AG04449 (cell line): ENCODE measurements at regions not wholly inside any gene's neighbourhood (a gene's known extent, or its start where the extent isn't known, plus 50 kb on each side); places are given as distances from the start of the nearest gene placed in this dataset.

Experiments
- CTCF ChIA-PET: fragments of 350-600 bp; formaldehyde crosslinking; extraction: SDS; loops from one replicate; lab custom pipeline; 2021; ENCODE audit warnings: antibody characterized with exemption; lab: Yijun Ruan, JAX
- POLR2A ChIA-PET: fragments of 400-600, 350-600 bp; formaldehyde crosslinking; extraction: SDS; loops from one replicate; lab custom pipeline; 2020; ENCODE audit warnings: antibody characterized with exemption, inconsistent platforms; lab: Yijun Ruan, JAX
- DNase-seq: peaks from one replicate; pipeline ENCODE4 v3.0.0-alpha.2; 2010; ENCODE audit warnings: low read depth, low spot score
- H3K4me3 ChIP-seq: 2 replicates; pipeline ENCODE4 v1.5.1; 2011; ENCODE audit warnings: low read depth, mild to moderate bottlenecking, control low read depth, low read length
- TF ChIP-seq, protein P1 (sequence below): IDR thresholded peaks from one replicate; pipeline ENCODE4 v1.5.1; 2011; ENCODE audit warnings: mild to moderate bottlenecking, moderate library complexity, low read length, control low read depth, inconsistent platforms; ENCODE audit not compliant: insufficient read depth; ENCODE audit errors: missing control alignments

DNA sequence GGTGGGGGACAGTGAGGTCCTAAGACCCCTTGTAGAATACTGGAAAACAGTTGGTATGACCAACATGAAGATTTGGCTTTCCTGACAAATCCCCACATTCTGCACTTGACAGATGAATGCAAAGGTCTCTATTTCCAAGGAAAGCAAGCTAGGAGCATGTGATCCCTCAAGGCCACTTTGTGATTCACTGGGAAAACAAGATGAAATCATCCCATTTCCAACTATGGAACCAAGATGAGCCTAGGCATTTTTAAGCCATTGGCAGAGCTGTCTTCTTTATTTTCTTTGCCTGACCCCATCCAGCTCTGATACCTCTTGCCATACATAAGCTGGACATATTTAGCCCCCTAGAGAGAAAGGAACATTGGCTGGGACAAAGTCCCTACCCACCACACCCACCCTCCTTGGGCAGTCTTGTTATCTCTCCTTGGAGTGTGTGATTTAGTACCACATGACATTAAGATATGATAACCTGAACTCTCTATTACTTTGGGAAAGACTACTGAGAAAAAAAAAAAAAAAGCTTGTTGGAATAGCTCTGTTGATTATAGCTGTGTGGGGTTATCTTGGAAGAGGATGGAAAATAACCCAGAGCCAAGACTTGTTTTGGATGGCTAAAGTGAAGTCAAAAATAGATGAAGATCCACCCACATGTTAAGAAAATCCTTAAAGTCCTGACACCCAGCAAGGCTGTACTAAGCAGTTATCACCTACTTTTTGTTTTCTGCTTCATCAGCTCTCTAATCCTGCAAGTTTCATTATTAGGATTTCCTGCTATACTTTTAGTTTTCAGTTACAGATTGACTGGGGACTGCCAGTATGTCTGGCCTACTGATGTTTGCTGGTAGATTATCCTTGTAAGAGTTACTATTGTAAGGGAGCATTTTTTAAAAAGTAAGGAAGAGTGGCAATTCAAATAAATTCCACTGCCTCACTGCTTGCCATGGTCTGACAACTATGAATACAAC is 90.1 kb upstream of the PREP start:
- POLR2A ChIA-PET = no interaction called here
- TF ChIP-seq, protein P1, sequence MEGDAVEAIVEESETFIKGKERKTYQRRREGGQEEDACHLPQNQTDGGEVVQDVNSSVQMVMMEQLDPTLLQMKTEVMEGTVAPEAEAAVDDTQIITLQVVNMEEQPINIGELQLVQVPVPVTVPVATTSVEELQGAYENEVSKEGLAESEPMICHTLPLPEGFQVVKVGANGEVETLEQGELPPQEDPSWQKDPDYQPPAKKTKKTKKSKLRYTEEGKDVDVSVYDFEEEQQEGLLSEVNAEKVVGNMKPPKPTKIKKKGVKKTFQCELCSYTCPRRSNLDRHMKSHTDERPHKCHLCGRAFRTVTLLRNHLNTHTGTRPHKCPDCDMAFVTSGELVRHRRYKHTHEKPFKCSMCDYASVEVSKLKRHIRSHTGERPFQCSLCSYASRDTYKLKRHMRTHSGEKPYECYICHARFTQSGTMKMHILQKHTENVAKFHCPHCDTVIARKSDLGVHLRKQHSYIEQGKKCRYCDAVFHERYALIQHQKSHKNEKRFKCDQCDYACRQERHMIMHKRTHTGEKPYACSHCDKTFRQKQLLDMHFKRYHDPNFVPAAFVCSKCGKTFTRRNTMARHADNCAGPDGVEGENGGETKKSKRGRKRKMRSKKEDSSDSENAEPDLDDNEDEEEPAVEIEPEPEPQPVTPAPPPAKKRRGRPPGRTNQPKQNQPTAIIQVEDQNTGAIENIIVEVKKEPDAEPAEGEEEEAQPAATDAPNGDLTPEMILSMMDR = no peak
- CTCF ChIA-PET = interaction anchor here (0.9 to 2.2 kb wide), 4 partner anchors 9 to 241 kb away, joined by 3 to 6 read pairs (median 4); no protein-coding TSS in a partner anchor
- DNase-seq = no peak
- H3K4me3 ChIP-seq = no peak overlapping the region

DNA sequence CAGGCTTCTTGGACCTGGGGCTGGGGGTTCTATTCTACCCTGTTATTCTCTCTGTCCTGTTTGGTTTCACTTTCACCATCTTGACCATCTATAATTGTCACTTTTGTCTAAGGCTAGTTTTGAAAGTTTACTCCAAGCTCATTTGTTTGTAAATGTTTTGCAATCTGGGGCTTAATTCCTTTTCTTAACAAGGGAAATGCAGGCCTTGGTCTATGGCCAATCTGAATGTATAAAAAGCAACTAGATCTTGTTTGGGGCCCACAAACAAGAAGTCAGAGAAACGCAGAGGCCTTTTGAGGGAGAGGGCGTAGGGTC is 86.3 kb upstream of the PREP start:
- CTCF ChIA-PET = interaction anchor here (0.7 to 1.5 kb wide), 7 partner anchors 58 to 827 kb away, joined by 3 to 8 read pairs (median 3); partner anchors contain the start of gene PRDM1
- no peak overlapping the region for H3K4me3 ChIP-seq
- no peak for DNase-seq
- POLR2A ChIA-PET = no interaction called here
- TF ChIP-seq, protein P1 = no peak

DNA sequence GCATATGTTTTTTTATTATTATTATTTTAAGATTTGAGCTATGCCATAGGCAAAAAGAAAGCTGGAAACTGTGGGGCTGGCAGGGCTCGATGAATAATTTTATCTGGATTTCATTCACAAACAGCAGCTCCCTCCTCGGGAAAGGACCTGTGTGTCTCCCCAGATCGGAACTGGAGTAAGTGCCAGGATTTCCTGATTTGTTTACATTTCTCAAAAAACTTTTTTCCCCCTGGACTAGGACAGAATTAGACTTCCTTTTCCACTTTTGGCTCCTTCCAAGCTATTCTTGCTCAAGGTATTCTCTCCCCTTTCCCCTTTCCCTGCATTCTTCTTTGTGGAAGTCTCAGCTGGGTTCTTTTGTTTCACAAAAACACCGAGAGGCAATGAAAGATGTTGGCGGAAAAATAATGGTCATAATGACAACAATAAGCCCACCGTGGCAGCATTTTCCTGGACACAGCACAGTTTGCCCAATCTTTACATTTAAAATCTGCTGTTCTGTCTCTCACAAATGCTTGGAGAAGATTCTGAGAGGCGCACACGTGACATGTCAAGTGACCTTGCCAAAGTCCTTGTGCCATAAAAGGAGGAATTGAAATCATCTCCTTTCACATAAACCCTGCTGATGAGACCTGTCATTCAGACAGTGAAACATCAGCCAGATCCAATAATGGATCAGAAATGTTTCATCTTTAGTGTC is 85.8 kb upstream of the PREP start:
- CTCF ChIA-PET = interaction anchor here (0.7 to 1.5 kb wide), 11 partner anchors 8 to 827 kb away, joined by 3 to 8 read pairs (median 3); partner anchors contain the start of gene PRDM1
- POLR2A ChIA-PET = no interaction called here
- no peak overlapping the region for H3K4me3 ChIP-seq
- TF ChIP-seq, protein P1 = no peak
- no peak for DNase-seq

GRCh38 chr6:105487040-105487790 is 84.3 kb upstream of the PREP start:
- no peak overlapping the region for H3K4me3 ChIP-seq
- TF ChIP-seq, protein P1 = no peak
- no peak for DNase-seq
- ChIA-PET POLR2A (no interaction called here), CTCF (interaction anchor here (0.6 to 1.5 kb wide), 7 partner anchors 10 to 814 kb away, joined by 3 to 4 read pairs (median 3); no protein-coding TSS in a partner anchor)

GRCh38 chr6:105485456-105485855 is 82.6 kb upstream of the PREP start:
- CTCF ChIA-PET = interaction anchor here (0.7 to 3.6 kb wide), 13 partner anchors 9 to 816 kb away, joined by 3 to 15 read pairs (median 6); partner anchors contain the start of gene PRDM1
- DNase-seq = no peak
- POLR2A ChIA-PET = no interaction called here
- TF ChIP-seq, protein P1 = no peak
- no peak overlapping the region for H3K4me3 ChIP-seq
